RWPE2 (cell line): ENCODE measurements at regions not wholly inside any gene's neighbourhood (a gene's known extent, or its start where the extent isn't known, plus 50 kb on each side); places are given as distances from the start of the nearest gene placed in this dataset.

Experiments used
- ATAC-seq: fragments of 200-7000 bp; cut with Tn5 transposase; 3 replicates; pipeline ENCODE4 v1.9.1; 2021; ENCODE audit warnings: low read depth
- DNase-seq: peaks from one replicate; pipeline ENCODE4 v3.0.0-alpha.2; 2020; ENCODE audit warnings: low spot score
- H3K27ac ChIP-seq: fragments of 450-650 bp; 2 replicates; pipeline ENCODE4 v1.5.1; 2017; ENCODE audit warnings: mild to moderate bottlenecking; ENCODE audit not compliant: poor library complexity, severe bottlenecking
- H3K27me3 ChIP-seq: fragments of 250-450 bp; sonication (Bioruptor Pico); 2 replicates; pipeline ENCODE4 v1.5.1; 2021; ENCODE audit warnings: mild to moderate bottlenecking, moderate library complexity; ENCODE audit not compliant: insufficient read depth, poor library complexity, severe bottlenecking
- H3K36me3 ChIP-seq: fragments of 250-450 bp; sonication (Bioruptor Pico); 2 replicates; pipeline ENCODE4 v1.5.1; 2020; ENCODE audit warnings: low read depth, mild to moderate bottlenecking, moderate library complexity
- H3K4me1 ChIP-seq: fragments of 250-450 bp; sonication (Bioruptor Pico); 2 replicates; pipeline ENCODE4 v1.5.1; 2021; ENCODE audit warnings: mild to moderate bottlenecking, moderate library complexity; ENCODE audit not compliant: insufficient read depth, poor library complexity, severe bottlenecking
- H3K4me3 ChIP-seq: fragments of 250-450 bp; sonication (Bioruptor Pico); 2 replicates; pipeline ENCODE4 v1.5.1; 2021; ENCODE audit warnings: mild to moderate bottlenecking, moderate library complexity; ENCODE audit not compliant: severe bottlenecking
- H3K9me3 ChIP-seq: fragments of 250-450 bp; sonication (Bioruptor Pico); 2 replicates; pipeline ENCODE4 v1.5.1; 2021; ENCODE audit warnings: mild to moderate bottlenecking, moderate library complexity; ENCODE audit not compliant: severe bottlenecking
- CTCF ChIP-seq: fragments of 450-650 bp; IDR thresholded peaks from one replicate; pipeline ENCODE4 v1.5.1; 2017; ENCODE audit warnings: mild to moderate bottlenecking, moderate library complexity; ENCODE audit not compliant: poor library complexity, severe bottlenecking

GRCh38 chr6:132968419-132968950 is 154.1 kb downstream of the RPS12 start:
- DNase-seq (no peak), ATAC-seq (no peak)
- TF ChIP-seq CTCF, result no peak
- Histone ChIP-seq H3K27ac (no peak overlapping the region), H3K4me1 (peaks cover 4% of the 10 kb centered on the region), H3K9me3 (no peaks in the 10 kb centered on the region), H3K27me3 (no peaks in the 10 kb centered on the region), H3K4me3 (no peak overlapping the region), H3K36me3 (no peaks in the 10 kb centered on the region)

- DNase-seq (no peak), ATAC-seq (no peak)
- H3K36me3 ChIP-seq, result no peaks in the 10 kb centered on the region
- H3K9me3 ChIP-seq, result no peaks in the 10 kb centered on the region
- H3K27ac ChIP-seq, result no peak overlapping the region
- H3K27me3 ChIP-seq, result no peaks in the 10 kb centered on the region
- no peaks in the 10 kb centered on the region for H3K4me1 ChIP-seq
- no peak for TF ChIP-seq CTCF
- H3K4me3 ChIP-seq, result no peak overlapping the region
Measured at GRCh38 chr6:132969196-132969595, 154.8 kb downstream of the RPS12 start.

GRCh38 chr6:132971676-132972075 is 157.3 kb downstream of the RPS12 start:
- no peaks in the 10 kb centered on the region for H3K9me3 ChIP-seq
- no peak overlapping the region for H3K27ac ChIP-seq
- H3K4me3 ChIP-seq, result no peak overlapping the region
- H3K27me3 ChIP-seq, result peaks cover 4% of the 10 kb centered on the region
- no peaks in the 10 kb centered on the region for H3K36me3 ChIP-seq
- H3K4me1 ChIP-seq, result no peaks in the 10 kb centered on the region
- TF ChIP-seq CTCF, result no peak
- 0 out of 3 replicates have a peak, but pooled peaks have one; percentile 23 for ATAC-seq
- DNase-seq, result no peak

- H3K4me3 ChIP-seq, result no peak overlapping the region
- H3K27me3 ChIP-seq, result peaks cover 4% of the 10 kb centered on the region
- no peak for DNase-seq
- no peaks in the 10 kb centered on the region for H3K4me1 ChIP-seq
- no peak overlapping the region for H3K27ac ChIP-seq
- no peak for ATAC-seq
- no peaks in the 10 kb centered on the region for H3K36me3 ChIP-seq
- no peak for TF ChIP-seq CTCF
- no peaks in the 10 kb centered on the region for H3K9me3 ChIP-seq
Measured at GRCh38 chr6:132972254-132972653, 157.9 kb downstream of the RPS12 start.

GRCh38 chr6:132972971-132973370 is 158.6 kb downstream of the RPS12 start:
- no peak for ATAC-seq
- TF ChIP-seq CTCF, result no peak
- no peak for DNase-seq
- H3K36me3 ChIP-seq, result no peaks in the 10 kb centered on the region
- H3K4me1 ChIP-seq, result no peaks in the 10 kb centered on the region
- no peak overlapping the region for H3K4me3 ChIP-seq
- H3K27ac ChIP-seq, result no peak overlapping the region
- no peaks in the 10 kb centered on the region for H3K9me3 ChIP-seq
- H3K27me3 ChIP-seq, result peaks cover 4% of the 10 kb centered on the region
